ENCODE measurements at regions not wholly inside any gene's neighbourhood (a gene's known extent, or its start where the extent isn't known, plus 50 kb on each side); places are given as distances from the start of the nearest gene placed in this dataset.

GRCh38 chr2:16368328-16368727 lies 297.3 kb downstream of the CYRIA start:
- DNase-seq (ENCODE audit: low spot score), result no peak
- H3K27ac ChIP-seq, result no peak overlapping the region
- H3K4me1 ChIP-seq (ENCODE audit: control insufficient read depth in 1 of 2, low read depth in 2 of 2), result no peaks in the 10 kb centered on the region
- H3K36me3 ChIP-seq, result no peaks in the 10 kb centered on the region
- ATAC-seq (ENCODE audit: insufficient number of reproducible peaks, low FRiP score, low read depth), result no peak
- no peak for TF ChIP-seq CTCF (IDR thresholded peaks at IDR 0.05)
- H3K9me3 ChIP-seq, result no peaks in the 10 kb centered on the region
- H3K4me3 ChIP-seq, result no peak overlapping the region
- no peaks in the 10 kb centered on the region for H3K27me3 ChIP-seq (replicated peaks; ENCODE audit: insufficient read depth)

- Histone ChIP-seq H3K27ac (no peak overlapping the region), H3K27me3 (replicated peaks; ENCODE audit: insufficient read depth) (no peaks in the 10 kb centered on the region), H3K36me3 (no peaks in the 10 kb centered on the region), H3K4me1 (ENCODE audit: control insufficient read depth in 1 of 2, low read depth in 2 of 2) (no peaks in the 10 kb centered on the region), H3K4me3 (no peak overlapping the region), H3K9me3 (no peaks in the 10 kb centered on the region)
- TF ChIP-seq CTCF (IDR thresholded peaks at IDR 0.05), result no peak
- DNase-seq (ENCODE audit: low spot score), result no peak
- no peak for ATAC-seq (ENCODE audit: insufficient number of reproducible peaks, low FRiP score, low read depth)
Observed at GRCh38 chr2:16365366-16365765, 300.3 kb downstream of the CYRIA start.

- DNase-seq (ENCODE audit: low spot score) (no peak), ATAC-seq (ENCODE audit: insufficient number of reproducible peaks, low FRiP score, low read depth) (no peak)
- H3K4me3 ChIP-seq, result no peak overlapping the region
- no peak overlapping the region for H3K27ac ChIP-seq
- no peak for TF ChIP-seq CTCF (IDR thresholded peaks at IDR 0.05)
- H3K27me3 ChIP-seq (replicated peaks; ENCODE audit: insufficient read depth), result no peaks in the 10 kb centered on the region
- H3K36me3 ChIP-seq, result no peaks in the 10 kb centered on the region
- no peaks in the 10 kb centered on the region for H3K9me3 ChIP-seq
- no peaks in the 10 kb centered on the region for H3K4me1 ChIP-seq (ENCODE audit: control insufficient read depth in 1 of 2, low read depth in 2 of 2)
Observed at GRCh38 chr2:16363581-16363980, 302.1 kb downstream of the CYRIA start.

GRCh38 chr2:16362611-16363010 lies 303.0 kb downstream of the CYRIA start:
- ATAC-seq (ENCODE audit: insufficient number of reproducible peaks, low FRiP score, low read depth), result no peak
- TF ChIP-seq CTCF (IDR thresholded peaks at IDR 0.05), result no peak
- Histone ChIP-seq H3K4me1 (ENCODE audit: control insufficient read depth in 1 of 2, low read depth in 2 of 2) (no peaks in the 10 kb centered on the region), H3K27me3 (replicated peaks; ENCODE audit: insufficient read depth) (no peaks in the 10 kb centered on the region), H3K4me3 (no peak overlapping the region), H3K9me3 (peaks cover 2% of the 10 kb centered on the region), H3K36me3 (no peaks in the 10 kb centered on the region), H3K27ac (no peak overlapping the region)
- no peak for DNase-seq (ENCODE audit: low spot score)

GRCh38 chr2:16361261-16361995 lies 304.2 kb downstream of the CYRIA start:
- DNase-seq (ENCODE audit: low spot score), result no peak

More at GRCh38 chr2:16361261-16361995, 304.2 kb downstream of the CYRIA start:
- Histone ChIP-seq H3K27me3 (replicated peaks; ENCODE audit: insufficient read depth) (no peaks in the 10 kb centered on the region), H3K36me3 (no peaks in the 10 kb centered on the region), H3K4me1 (ENCODE audit: control insufficient read depth in 1 of 2, low read depth in 2 of 2) (no peaks in the 10 kb centered on the region), H3K27ac (no peak overlapping the region), H3K9me3 (peaks cover 3% of the 10 kb centered on the region), H3K4me3 (no peak overlapping the region)
- no peak for TF ChIP-seq CTCF (IDR thresholded peaks at IDR 0.05)
- no peak for ATAC-seq (ENCODE audit: insufficient number of reproducible peaks, low FRiP score, low read depth)
